HS-27A (cell line): ENCODE measurements at regions not wholly inside any gene's neighbourhood (a gene's known extent, or its start where the extent isn't known, plus 50 kb on each side); places are given as distances from the start of the nearest gene placed in this dataset.
A peak's percentile ranks its signal among the peaks of the same experiment; 100 is the strongest.
"Not testable (repeated sequence)": the region's sequence is repeated elsewhere in the genome, so short reads cannot be mapped to it uniquely, and the experiment has no call there.

Experiments used
- DNase-seq: peaks from one replicate; pipeline ENCODE4 v3.0.0-alpha.2; 2012; ENCODE audit warnings: low read depth, missing footprints

- DNase-seq = no peak
Observed at GRCh38 chr3:22691856-22692628, 511.1 kb upstream of the UBE2E2 start.

GRCh38 chr3:22700876-22701275 is 502.3 kb upstream of the UBE2E2 start:
- DNase-seq = no peak

- DNase-seq = no peak
Observed at GRCh38 chr3:22704166-22704565, 499.0 kb upstream of the UBE2E2 start.

- DNase-seq = no peak
Observed at GRCh38 chr3:22704571-22705354, 498.4 kb upstream of the UBE2E2 start.

- not testable (repeated sequence) for DNase-seq
Observed at GRCh38 chr3:22706922-22707321, 496.2 kb upstream of the UBE2E2 start.

- DNase-seq = peak; percentile 59
Observed at GRCh38 chr3:22713936-22714335, 489.2 kb upstream of the UBE2E2 start.

GRCh38 chr3:22714749-22715148 is 488.4 kb upstream of the UBE2E2 start:
- DNase-seq = no peak

GRCh38 chr3:22720596-22720995 is 482.5 kb upstream of the UBE2E2 start:
- DNase-seq = no peak

GRCh38 chr3:22724420-22724819 is 478.7 kb upstream of the UBE2E2 start:
- DNase-seq = no peak

- DNase-seq = no peak
Observed at GRCh38 chr3:22728406-22728805, 474.7 kb upstream of the UBE2E2 start.

- DNase-seq = no peak
Observed at GRCh38 chr3:22729212-22729611, 473.9 kb upstream of the UBE2E2 start.

GRCh38 chr3:22729981-22730380 is 473.1 kb upstream of the UBE2E2 start:
- no peak for DNase-seq

GRCh38 chr3:22730701-22731100 is 472.4 kb upstream of the UBE2E2 start:
- no peak for DNase-seq

GRCh38 chr3:22731901-22732300 is 471.2 kb upstream of the UBE2E2 start:
- no peak for DNase-seq

GRCh38 chr3:22732641-22733040 is 470.5 kb upstream of the UBE2E2 start:
- no peak for DNase-seq

GRCh38 chr3:22734207-22734606 is 468.9 kb upstream of the UBE2E2 start:
- DNase-seq = no peak

- DNase-seq = no peak
Observed at GRCh38 chr3:22734756-22735155, 468.4 kb upstream of the UBE2E2 start.

- DNase-seq = no peak
Observed at GRCh38 chr3:22735373-22735772, 467.8 kb upstream of the UBE2E2 start.

- DNase-seq = not testable (repeated sequence)
Observed at GRCh38 chr3:22743386-22743785, 459.7 kb upstream of the UBE2E2 start.

- DNase-seq = no peak
Observed at GRCh38 chr3:22745321-22745720, 457.8 kb upstream of the UBE2E2 start.

GRCh38 chr3:22746221-22746620 is 456.9 kb upstream of the UBE2E2 start:
- DNase-seq = no peak

- no peak for DNase-seq
Observed at GRCh38 chr3:22748453-22749045, 454.6 kb upstream of the UBE2E2 start.
